ENCODE measurements at regions not wholly inside any gene's neighbourhood (a gene's known extent, or its start where the extent isn't known, plus 50 kb on each side); places are given as distances from the start of the nearest gene placed in this dataset.

DNA sequence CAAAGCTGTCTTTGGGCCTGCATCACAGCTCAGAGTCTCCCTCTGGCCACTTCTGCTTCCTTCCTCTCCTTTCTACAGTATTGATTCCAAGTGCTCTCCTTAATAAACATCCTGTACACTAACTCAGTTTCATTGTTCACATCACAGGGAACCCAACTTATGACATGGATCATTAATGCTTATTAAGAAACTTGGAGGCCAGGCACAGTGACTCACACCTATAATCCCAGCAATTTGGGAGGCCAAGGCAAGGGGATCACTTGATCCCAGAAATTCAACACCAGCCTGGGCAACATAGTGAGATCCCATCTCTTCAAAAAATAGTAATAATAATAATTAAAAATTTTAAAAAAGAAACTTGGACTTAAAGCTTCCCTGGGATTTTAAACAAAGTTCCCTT is 89.2 kb upstream of the EFHC2 start:
- TF ChIP-seq TSHZ2 (CRISPR knock-in tag; IDR thresholded peaks at IDR 0.05) (no peak), ZFP30 (CRISPR knock-in tag; IDR thresholded peaks at IDR 0.05) (no peak), ZC3H10 (CRISPR knock-in tag; IDR thresholded peaks at IDR 0.05) (no peak), TCF4 (CRISPR knock-in tag; IDR thresholded peaks at IDR 0.05; ENCODE audit: borderline replicate concordance) (no peak), OSR1 (CRISPR knock-in tag; IDR thresholded peaks at IDR 0.05) (no peak), POU6F1 (CRISPR knock-in tag; IDR thresholded peaks at IDR 0.05; ENCODE audit: borderline replicate concordance, low read depth) (no peak)
- no peak for ATAC-seq

DNA sequence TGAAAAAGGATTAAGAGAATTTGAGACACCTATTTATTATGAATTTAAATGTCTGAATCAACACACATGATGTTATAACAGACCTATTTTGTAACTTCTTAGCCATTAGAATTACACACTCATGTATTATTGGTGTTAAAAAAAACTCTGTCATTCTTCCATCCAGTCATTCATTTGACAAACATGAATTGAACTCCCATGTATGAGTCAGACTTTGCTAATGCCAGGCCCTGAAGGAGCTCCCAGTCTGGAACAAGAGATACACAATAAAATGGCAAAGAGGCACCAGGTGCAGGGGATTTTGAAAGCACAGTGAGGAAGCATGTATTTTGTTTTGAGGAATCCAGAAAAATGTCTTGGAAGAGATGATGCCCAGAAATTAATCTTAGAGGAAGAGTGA is 87.7 kb upstream of the EFHC2 start:
- no peak for ATAC-seq
- TF ChIP-seq ESRRG (CRISPR knock-in tag; IDR thresholded peaks at IDR 0.05) (no peak), SNAI2 (CRISPR knock-in tag; IDR thresholded peaks at IDR 0.05) (no peak), ZFP3 (CRISPR knock-in tag; IDR thresholded peaks at IDR 0.05) (no peak), ARNTL (CRISPR knock-in tag; IDR thresholded peaks at IDR 0.05; ENCODE audit: borderline replicate concordance, low read depth) (no peak), POU6F1 (CRISPR knock-in tag; IDR thresholded peaks at IDR 0.05; ENCODE audit: borderline replicate concordance, low read depth) (no peak), RARB (CRISPR knock-in tag; IDR thresholded peaks at IDR 0.05) (no peak), ISL1 (CRISPR knock-in tag; IDR thresholded peaks at IDR 0.05) (no peak), CREB5 (CRISPR knock-in tag; IDR thresholded peaks at IDR 0.05; ENCODE audit: low read depth) (no peak), TOX (CRISPR knock-in tag; IDR thresholded peaks at IDR 0.05; ENCODE audit: borderline replicate concordance) (no peak), ZC3H10 (CRISPR knock-in tag; IDR thresholded peaks at IDR 0.05) (no peak), ZFP30 (CRISPR knock-in tag; IDR thresholded peaks at IDR 0.05) (no peak), GLIS3 (CRISPR knock-in tag; IDR thresholded peaks at IDR 0.05) (no peak)

DNA sequence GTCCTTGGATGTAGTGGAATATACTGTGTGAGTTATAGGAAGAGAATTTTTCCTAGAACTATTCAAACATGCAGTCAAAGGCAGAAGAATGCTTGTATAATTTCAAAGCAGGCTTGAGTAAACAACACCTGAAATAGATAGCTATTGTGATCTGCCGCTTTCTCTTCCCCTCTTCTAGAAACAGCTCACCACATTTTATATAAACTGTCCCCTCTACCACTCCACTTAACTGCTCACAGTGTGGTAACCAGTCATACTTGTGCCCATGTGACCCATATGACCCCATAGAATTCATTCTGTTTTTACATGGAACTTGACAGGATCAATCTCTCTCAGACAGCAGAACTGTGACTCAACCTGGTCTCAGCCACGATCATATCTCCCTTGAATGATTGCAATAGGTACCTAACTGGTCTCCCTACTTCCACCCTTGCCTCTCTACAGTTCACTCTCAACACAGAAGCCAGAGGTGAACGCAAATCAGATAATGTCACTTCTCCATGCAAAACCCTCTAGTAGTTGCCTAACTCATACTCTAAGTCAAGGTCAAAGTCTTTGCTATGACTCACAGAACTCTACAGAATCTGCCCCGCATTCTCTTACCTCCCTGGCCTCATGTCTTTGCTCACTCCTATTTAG is 85.6 kb upstream of the EFHC2 start:
- TF ChIP-seq ZNF8 (CRISPR knock-in tag; IDR thresholded peaks at IDR 0.05) (no peak), ZNF70 (CRISPR knock-in tag; IDR thresholded peaks at IDR 0.05) (no peak), GLIS3 (CRISPR knock-in tag; IDR thresholded peaks at IDR 0.05) (no peak), TCF4 (CRISPR knock-in tag; IDR thresholded peaks at IDR 0.05; ENCODE audit: borderline replicate concordance) (no peak), RARB (CRISPR knock-in tag; IDR thresholded peaks at IDR 0.05) (no peak), ESRRG (CRISPR knock-in tag; IDR thresholded peaks at IDR 0.05) (no peak), CREB5 (CRISPR knock-in tag; IDR thresholded peaks at IDR 0.05; ENCODE audit: low read depth) (no peak), PATZ1 (CRISPR knock-in tag; IDR thresholded peaks at IDR 0.05; ENCODE audit: borderline replicate concordance) (no peak), OSR1 (CRISPR knock-in tag; IDR thresholded peaks at IDR 0.05) (no peak), ISL1 (CRISPR knock-in tag; IDR thresholded peaks at IDR 0.05) (no peak)
- TF ChIP-seq, protein P1, sequence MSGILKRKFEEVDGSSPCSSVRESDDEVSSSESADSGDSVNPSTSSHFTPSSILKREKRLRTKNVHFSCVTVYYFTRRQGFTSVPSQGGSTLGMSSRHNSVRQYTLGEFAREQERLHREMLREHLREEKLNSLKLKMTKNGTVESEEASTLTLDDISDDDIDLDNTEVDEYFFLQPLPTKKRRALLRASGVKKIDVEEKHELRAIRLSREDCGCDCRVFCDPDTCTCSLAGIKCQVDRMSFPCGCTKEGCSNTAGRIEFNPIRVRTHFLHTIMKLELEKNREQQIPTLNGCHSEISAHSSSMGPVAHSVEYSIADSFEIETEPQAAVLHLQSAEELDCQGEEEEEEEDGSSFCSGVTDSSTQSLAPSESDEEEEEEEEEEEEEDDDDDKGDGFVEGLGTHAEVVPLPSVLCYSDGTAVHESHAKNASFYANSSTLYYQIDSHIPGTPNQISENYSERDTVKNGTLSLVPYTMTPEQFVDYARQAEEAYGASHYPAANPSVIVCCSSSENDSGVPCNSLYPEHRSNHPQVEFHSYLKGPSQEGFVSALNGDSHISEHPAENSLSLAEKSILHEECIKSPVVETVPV (CRISPR knock-in tag; IDR thresholded peaks at IDR 0.05) = no peak
- no peak for ATAC-seq

All from SK-N-SH treated with all-trans-retinoic acid at 6 μM for 48 hours (cell line).